GM12878 (cell line): ENCODE measurements at regions not wholly inside any gene's neighbourhood (a gene's known extent, or its start where the extent isn't known, plus 50 kb on each side); places are given as distances from the start of the nearest gene placed in this dataset.

Experiments used
- ATAC-seq: fragments of 200-7000 bp; cut with Tn5 transposase; 3 replicates; pipeline ENCODE4 v1.9.1; 2020; ENCODE audit warnings: mild to moderate bottlenecking, moderate library complexity
- BruUV-seq: library from RNA; stranded (reverse); fragments of 400-500 nt; replicated peaks from 2 replicates; lab custom pipeline; 2021; lab: Mats Ljungman, UMichigan
- CTCF ChIA-PET: fragments of 300-600 bp; sonication (Branson Sonifier 250); formaldehyde crosslinking; extraction: SDS; loops from one replicate; lab custom pipeline; 2021; ENCODE audit warnings: inconsistent platforms; lab: Yijun Ruan, JAX
- POLR2A ChIA-PET: fragments of 350-600 bp; formaldehyde crosslinking; extraction: SDS; loops from one replicate; lab custom pipeline; 2021; ENCODE audit warnings: inconsistent platforms; lab: Charles Lee
- RAD21 ChIA-PET: fragments of 300-600 bp; sonication (Branson Sonifier 250); formaldehyde crosslinking; loops from one replicate; lab custom pipeline; 2023; ENCODE audit warnings: antibody characterized with exemption; ENCODE audit not compliant: unreplicated experiment; lab: Charles Lee
- SMC1A ChIA-PET: fragments of 300-600 bp; sonication (Branson Sonifier 250); formaldehyde crosslinking; loops from one replicate; lab custom pipeline; 2023; ENCODE audit not compliant: unreplicated experiment, uncharacterized antibody; lab: Charles Lee
- DNase-seq: peaks from one replicate; pipeline ENCODE4 v3.0.0-alpha.2; 2011; ENCODE audit warnings: low read depth, low spot score
- FAIRE-seq: peaks from 3 replicates; lab custom pipeline; 2011; peaks lifted over from hg19 to GRCh38; lab: Jason Lieb, UNC
- H2AFZ ChIP-seq: 2 replicates; pipeline ENCODE4 v1.6.0; 2011; ENCODE audit warnings: low read depth, low read length, control low read depth; ENCODE audit not compliant: control insufficient read depth
- H3K27ac ChIP-seq: 2 replicates; pipeline ENCODE4 v1.5.1; 2011; ENCODE audit warnings: control low read depth; ENCODE audit not compliant: control insufficient read depth, insufficient read depth
- H3K27me3 ChIP-seq, 2 experiments: replicated peaks in 1 of 2; 2 replicates each; pipeline versions ENCODE4 v1.6.0 to v1.6.1; 2011; ENCODE audit warnings: low read length in 1 of 2; ENCODE audit not compliant: control insufficient read depth in 2 of 2, insufficient read depth in 2 of 2
- H3K36me3 ChIP-seq, 2 experiments: 2 replicates each; pipeline ENCODE4 v1.5.1; 2011; ENCODE audit warnings: low read length in 1 of 2; ENCODE audit not compliant: control insufficient read depth in 2 of 2, insufficient read depth in 2 of 2
- H3K4me1 ChIP-seq: 2 replicates; pipeline ENCODE4 v1.6.1; 2011; ENCODE audit warnings: mild to moderate bottlenecking, low read length, moderate library complexity, mixed read lengths; ENCODE audit not compliant: control insufficient read depth, insufficient read depth
- H3K4me2 ChIP-seq: 2 replicates; pipeline ENCODE4 v1.6.0; 2011; ENCODE audit warnings: control low read depth; ENCODE audit not compliant: control insufficient read depth, insufficient read depth
- H3K4me3 ChIP-seq: fragments of 200-600 bp; sonication (generic); 2 replicates; pipeline ENCODE4 v1.5.1; 2016
- H3K79me2 ChIP-seq: 2 replicates; pipeline ENCODE4 v1.6.0; 2011; ENCODE audit warnings: low read length; ENCODE audit not compliant: control insufficient read depth, insufficient read depth
- H3K9ac ChIP-seq: 2 replicates; pipeline ENCODE4 v1.8.0; 2011; ENCODE audit warnings: low read length, control low read depth, mixed read lengths; ENCODE audit not compliant: control insufficient read depth, insufficient read depth
- H3K9me3 ChIP-seq: replicated peaks from 3 replicates; pipeline ENCODE4 v1.5.1; 2011; ENCODE audit warnings: mild to moderate bottlenecking, low read length; ENCODE audit not compliant: control insufficient read depth, insufficient read depth
- H4K20me1 ChIP-seq: 2 replicates; pipeline ENCODE4 v1.6.0; 2011; ENCODE audit not compliant: control insufficient read depth, insufficient read depth
- ATF7 ChIP-seq: fragments of 450-650 bp; IDR thresholded peaks from 2 replicates; pipeline ENCODE4 v1.6.1; 2016; ENCODE audit warnings: low read depth, mild to moderate bottlenecking
- BACH1 ChIP-seq: fragments of 450-650 bp; IDR thresholded peaks from 2 replicates; pipeline ENCODE4 v1.6.1; 2017; ENCODE audit warnings: mild to moderate bottlenecking, borderline replicate concordance
- CBX3 ChIP-seq: fragments of 200-600 bp; sonication (generic); IDR thresholded peaks from 2 replicates; pipeline ENCODE4 v1.6.1; 2016; ENCODE audit warnings: low read depth, borderline replicate concordance
- CHD2 ChIP-seq: IDR thresholded peaks from 2 replicates; pipeline ENCODE4 v1.6.1; 2011; ENCODE audit warnings: low read depth, low read length, improper control_type of control experiment, borderline replicate concordance
- EED ChIP-seq: sonication (generic); IDR thresholded peaks from 2 replicates; pipeline ENCODE4 v1.6.1; 2016; ENCODE audit warnings: antibody characterized with exemption, low read depth
- MAX ChIP-seq: IDR thresholded peaks from 2 replicates; pipeline ENCODE4 v1.6.1; 2012; ENCODE audit warnings: low read depth, low read length, improper control_type of control experiment
- MTA3 ChIP-seq: IDR thresholded peaks from 2 replicates; pipeline ENCODE4 v1.6.1; 2012; ENCODE audit warnings: low read length, inconsistent platforms, borderline replicate concordance
- NFYA ChIP-seq: IDR thresholded peaks from 2 replicates; pipeline ENCODE4 v1.6.1; 2011; ENCODE audit warnings: low read depth, mild to moderate bottlenecking, low read length, improper control_type of control experiment, borderline replicate concordance
- PAX5 ChIP-seq: IDR thresholded peaks from 2 replicates; pipeline ENCODE4 v1.6.1; 2011; ENCODE audit warnings: low read depth, low read length, borderline replicate concordance
- PAX8 ChIP-seq: fragments of 450-650 bp; IDR thresholded peaks from 2 replicates; pipeline ENCODE4 v1.6.1; 2017; ENCODE audit warnings: mild to moderate bottlenecking, moderate library complexity
- SKIL ChIP-seq: fragments of 450-650 bp; IDR thresholded peaks from 2 replicates; pipeline ENCODE4 v1.6.1; 2017; ENCODE audit warnings: mild to moderate bottlenecking, low read depth, inconsistent platforms; ENCODE audit not compliant: poor library complexity, severe bottlenecking
- SP1 ChIP-seq: IDR thresholded peaks from one replicate; pipeline ENCODE4 v1.6.1; 2011; ENCODE audit warnings: low read depth, low read length
- STAT1 ChIP-seq: fragments of 450-650 bp; conservative IDR thresholded peaks from 2 replicates; pipeline ENCODE4 v1.6.1; 2014; ENCODE audit warnings: antibody characterized with exemption, mild to moderate bottlenecking
- TCF7 ChIP-seq: IDR thresholded peaks from 2 replicates; pipeline ENCODE4 v1.6.1; 2014; ENCODE audit warnings: antibody characterized with exemption, borderline replicate concordance
- WRNIP1 ChIP-seq: IDR thresholded peaks from 2 replicates; pipeline ENCODE4 v1.6.1; 2011; ENCODE audit warnings: low read depth, low read length, improper control_type of control experiment, borderline replicate concordance
- YY1 ChIP-seq: IDR thresholded peaks from 2 replicates; pipeline ENCODE4 v1.6.1; 2011; ENCODE audit warnings: low read depth, mild to moderate bottlenecking, low read length
- ZBTB11 ChIP-seq: fragments of 450-650 bp; formaldehyde crosslinking; IDR thresholded peaks from 2 replicates; pipeline ENCODE4 v1.5.0; 2022; ENCODE audit warnings: mild to moderate bottlenecking, missing genetic modification characterization
- ZNF274 ChIP-seq: IDR thresholded peaks from one replicate; pipeline ENCODE4 v1.8.0; 2011; ENCODE audit not compliant: insufficient read length, insufficient read depth
- WGBS: methylation state at CpG from one replicate; pipeline ENCODE4 v1.1.6; 2016; ENCODE audit warnings: low lambda C conversion rate; ENCODE audit not compliant: insufficient replicate concordance, insufficient coverage; ENCODE audit errors: missing lambda C conversion rate; 5-methylcytosine and 5-hydroxymethylcytosine counted together
- in situ Hi-C: fragments of 300-500 bp; cut with MboI; formaldehyde crosslinking; loops from 9 replicates; pipeline ENCODE4 v1.14.3; 2018; ENCODE audit warnings: mixed read lengths
- intact Hi-C: fragments of 100-400 bp; cut with micrococcal nuclease; formaldehyde crosslinking; loops from one replicate; pipeline ENCODE4 v1.14.2; 2022; ENCODE audit not compliant: unreplicated experiment

- Histone ChIP-seq H3K9me3 (no peaks in the 10 kb centered on the region; the same call in 2 of the 3 replicates), H4K20me1 (no peaks in the 10 kb centered on the region), H3K9ac (no peak overlapping the region)
- POLR2A ChIA-PET, result interaction anchor here (0.6 to 1.7 kb wide), 4 partner anchors 12 to 107 kb away, joined by 3 to 7 read pairs (median 4); no protein-coding TSS in a partner anchor
- TF ChIP-seq SP1, result no peak
- TF ChIP-seq TCF7, result no peak
- TF ChIP-seq CHD2, result no peak
- TF ChIP-seq EED, result no peak
- TF ChIP-seq PAX5, result no peak
- TF ChIP-seq NFYA, result no peak
- TF ChIP-seq MAX, result no peak
- TF ChIP-seq SKIL, result no peak
- no peak for TF ChIP-seq ATF7
- no peak for TF ChIP-seq WRNIP1
- no peak for TF ChIP-seq PAX8
- no peak for TF ChIP-seq BACH1
- no peak for TF ChIP-seq MTA3
- TF ChIP-seq ZNF274, result no peak
- TF ChIP-seq YY1, result no peak
- no peak for TF ChIP-seq STAT1
- TF ChIP-seq CBX3, result no peak
- no peak for TF ChIP-seq ZBTB11 (CRISPR knock-in tag)
- TF ChIP-seq, all 136 proteins: peak for 0
- ChIA-PET SMC1A (interaction anchor here (1.1 to 5.5 kb wide), 7 partner anchors 11 to 182 kb away, joined by 3 to 39 read pairs (median 3); no protein-coding TSS in a partner anchor), CTCF (interaction anchor here (0.6 to 1.7 kb wide), 8 partner anchors 10 to 387 kb away, joined by 3 to 6 read pairs (median 4); no protein-coding TSS in a partner anchor), RAD21 (interaction anchor here (0.9 to 4.2 kb wide), 4 partner anchors 11 to 37 kb away, joined by 3 to 22 read pairs (median 3); no protein-coding TSS in a partner anchor)
- in situ Hi-C loops (no loop called here), intact Hi-C loops (no loop called here)
- FAIRE-seq (no peak), ATAC-seq (peak; percentile 56), DNase-seq (no peak)
- H3K4me1 ChIP-seq, result peaks cover 15% of the 10 kb centered on the region
- no peaks in the 10 kb centered on the region for H3K27me3 ChIP-seq
- no peaks in the 10 kb centered on the region for H3K36me3 ChIP-seq
- no peaks in the 10 kb centered on the region for H3K79me2 ChIP-seq
- no TSS peak for BruUV-seq
- no peak overlapping the region for H3K27ac ChIP-seq
- no peak overlapping the region; the same call in 1 of the 2 replicates for H2AFZ ChIP-seq
- 70% methylated on average over 4 of the region's 4 CpGs for WGBS
- no peak overlapping the region for H3K4me2 ChIP-seq
- H3K4me3 ChIP-seq, result no peak overlapping the region
Observed at GRCh38 chr2:30324245-30324908, 93.0 kb downstream of the LBH start.
